Parathyroid adenoma (tissue), 2 donors: ENCODE measurements at regions not wholly inside any gene's neighbourhood (a gene's known extent, or its start where the extent isn't known, plus 50 kb on each side); places are given as distances from the start of the nearest gene placed in this dataset.

Experiments used
- H2AFZ ChIP-seq: fragments of 300-600 bp; sonication (generic); one replicate; pipeline ENCODE4 v1.7.0; 2017; ENCODE audit warnings: antibody characterized with exemption, mild to moderate bottlenecking
- H3K27ac ChIP-seq: fragments of 300-600 bp; sonication (generic); one replicate; pipeline ENCODE4 v1.7.0; 2017
- H3K27me3 ChIP-seq: fragments of 300-600 bp; sonication (generic); one replicate; pipeline ENCODE4 v1.7.0; 2017; ENCODE audit warnings: low read length; ENCODE audit not compliant: control insufficient read depth, insufficient read depth
- H3K36me3 ChIP-seq: fragments of 300-600 bp; sonication (generic); one replicate; pipeline ENCODE4 v1.7.0; 2017; ENCODE audit warnings: low read length; ENCODE audit not compliant: control insufficient read depth, insufficient read depth
- H3K4me1 ChIP-seq: fragments of 300-600 bp; sonication (generic); one replicate; pipeline ENCODE4 v1.7.0; 2017; ENCODE audit warnings: control low read depth
- H3K4me2 ChIP-seq: fragments of 300-600 bp; sonication (generic); one replicate; pipeline ENCODE4 v1.7.0; 2017; ENCODE audit warnings: low read length
- H3K4me3 ChIP-seq: fragments of 300-600 bp; sonication (generic); one replicate; pipeline ENCODE4 v1.7.0; 2017; ENCODE audit warnings: low read depth, low read length
- H3K79me2 ChIP-seq: fragments of 300-600 bp; sonication (generic); one replicate; pipeline ENCODE4 v1.7.0; 2017; ENCODE audit warnings: control low read depth
- H3K9ac ChIP-seq: fragments of 300-600 bp; sonication (generic); one replicate; pipeline ENCODE4 v1.7.0; 2017; ENCODE audit warnings: mild to moderate bottlenecking
- H3K9me3 ChIP-seq: fragments of 300-600 bp; sonication (generic); one replicate; pipeline ENCODE4 v1.7.0; 2017; ENCODE audit warnings: low read length; ENCODE audit not compliant: control insufficient read depth
- CTCF ChIP-seq: fragments of 300-600 bp; sonication (generic); IDR thresholded peaks from one replicate; pipeline ENCODE4 v1.7.0; 2017; ENCODE audit warnings: antibody characterized with exemption, mild to moderate bottlenecking
- donor health status: primary hyperparathyroidism.

GRCh38 chr21:38938343-38938742 lies 132.6 kb downstream of the ETS2 start:
- Histone ChIP-seq H3K27me3 (no peaks in the 10 kb centered on the region), H3K4me3 (no peak overlapping the region), H3K9me3 (no peaks in the 10 kb centered on the region), H3K9ac (no peak overlapping the region), H3K36me3 (no peaks in the 10 kb centered on the region), H3K79me2 (no peaks in the 10 kb centered on the region), H3K4me1 (no peaks in the 10 kb centered on the region), H2AFZ (peak overlapping the region; percentile 25), H3K4me2 (no peak overlapping the region), H3K27ac (peak overlapping the region; percentile 19)
- no peak for TF ChIP-seq CTCF

- H3K9me3 ChIP-seq = no peaks in the 10 kb centered on the region
- peak overlapping the region; percentile 19 for H3K27ac ChIP-seq
- no peak overlapping the region for H3K4me2 ChIP-seq
- H3K4me1 ChIP-seq = no peaks in the 10 kb centered on the region
- H2AFZ ChIP-seq = peak overlapping the region; percentile 25
- no peak for TF ChIP-seq CTCF
- no peaks in the 10 kb centered on the region for H3K27me3 ChIP-seq
- no peak overlapping the region for H3K9ac ChIP-seq
- H3K36me3 ChIP-seq = no peaks in the 10 kb centered on the region
- no peak overlapping the region for H3K4me3 ChIP-seq
- H3K79me2 ChIP-seq = no peaks in the 10 kb centered on the region
These were observed 132.1 kb downstream of the ETS2 start for GRCh38 chr21:38937844-38938243.

- TF ChIP-seq CTCF = no peak
- H3K27ac ChIP-seq = no peak overlapping the region
These were observed 131.6 kb downstream of the ETS2 start for GRCh38 chr21:38937286-38937790.

GRCh38 chr21:38936240-38936639 lies 130.5 kb downstream of the ETS2 start:
- Histone ChIP-seq H3K36me3 (no peaks in the 10 kb centered on the region), H3K27ac (no peak overlapping the region)
- TF ChIP-seq CTCF = no peak

More at GRCh38 chr21:38937286-38937790, 131.6 kb downstream of the ETS2 start:
- Histone ChIP-seq H3K9me3 (no peaks in the 10 kb centered on the region), H3K4me3 (no peak overlapping the region), H3K4me1 (no peaks in the 10 kb centered on the region), H3K36me3 (no peaks in the 10 kb centered on the region), H3K27me3 (no peaks in the 10 kb centered on the region), H3K9ac (no peak overlapping the region), H2AFZ (no peak overlapping the region), H3K4me2 (no peak overlapping the region), H3K79me2 (no peaks in the 10 kb centered on the region)

GRCh38 chr21:38933731-38934130 lies 128.0 kb downstream of the ETS2 start:
- Histone ChIP-seq H3K4me2 (no peak overlapping the region), H3K9ac (no peak overlapping the region), H2AFZ (no peak overlapping the region), H3K4me1 (no peaks in the 10 kb centered on the region), H3K27me3 (no peaks in the 10 kb centered on the region), H3K79me2 (no peaks in the 10 kb centered on the region), H3K9me3 (no peaks in the 10 kb centered on the region), H3K27ac (no peak overlapping the region), H3K4me3 (no peak overlapping the region), H3K36me3 (no peaks in the 10 kb centered on the region)
- TF ChIP-seq CTCF = no peak

More at GRCh38 chr21:38936240-38936639, 130.5 kb downstream of the ETS2 start:
- Histone ChIP-seq H3K4me1 (no peaks in the 10 kb centered on the region), H3K9me3 (no peaks in the 10 kb centered on the region), H3K27me3 (no peaks in the 10 kb centered on the region), H3K79me2 (no peaks in the 10 kb centered on the region), H2AFZ (no peak overlapping the region), H3K9ac (no peak overlapping the region), H3K4me3 (no peak overlapping the region), H3K4me2 (no peak overlapping the region)
